Nephron (organoid): ENCODE measurements at regions not wholly inside any gene's neighbourhood (a gene's known extent, or its start where the extent isn't known, plus 50 kb on each side); places are given as distances from the start of the nearest gene placed in this dataset.

Experiments
- H3K27ac Mint-ChIP-seq, 3 experiments: 2 replicates each; pipeline ENCODE4 v1.8.0; 2020; ENCODE audit warnings: mixed read lengths in 3 of 3, mild to moderate bottlenecking in 2 of 3, moderate library complexity in 1 of 3
- H3K27me3 Mint-ChIP-seq: 2 replicates; pipeline ENCODE4 v1.8.0; 2021; ENCODE audit warnings: low read depth, mild to moderate bottlenecking, moderate library complexity, mixed read lengths
- H3K36me3 Mint-ChIP-seq: 2 replicates; pipeline ENCODE4 v1.8.0; 2020; ENCODE audit warnings: low read depth, mixed read lengths
- H3K4me1 Mint-ChIP-seq: 2 replicates; pipeline ENCODE4 v1.8.0; 2020; ENCODE audit warnings: mixed read lengths
- H3K4me3 Mint-ChIP-seq, 3 experiments: 2 replicates each; pipeline ENCODE4 v1.8.0; 2020; ENCODE audit warnings: mild to moderate bottlenecking in 3 of 3, mixed read lengths in 3 of 3, moderate library complexity in 2 of 3
- H3K9me3 Mint-ChIP-seq: 2 replicates; pipeline ENCODE4 v1.8.0; 2020; ENCODE audit warnings: mixed read lengths
- CTCF ChIP-seq, 3 experiments: fragments of 200-600 bp; sonication (generic); IDR thresholded peaks; one replicate each; pipeline ENCODE4 v1.5.0; 2021; ENCODE audit warnings: antibody characterized with exemption in 3 of 3; ENCODE audit not compliant: unreplicated experiment in 3 of 3

- TF ChIP-seq CTCF (IDR thresholded peaks at IDR 0.05; ENCODE audit: unreplicated experiment in 3 of 3), result no peak
- Mint-ChIP-seq H3K27ac (no peak overlapping the region), H3K27me3 (no peaks in the 10 kb centered on the region), H3K9me3 (no peaks in the 10 kb centered on the region), H3K4me3 (no peak overlapping the region), H3K4me1 (no peaks in the 10 kb centered on the region), H3K36me3 (no peaks in the 10 kb centered on the region)
Observed at GRCh38 chr6:103047567-103047966, 1654.1 kb downstream of the GRIK2 start.

- no peak overlapping the region for H3K4me3 Mint-ChIP-seq
- no peaks in the 10 kb centered on the region for H3K4me1 Mint-ChIP-seq
- H3K27ac Mint-ChIP-seq, result peak overlapping the region in 1 of 3 experiments; percentile 69
- no peaks in the 10 kb centered on the region for H3K36me3 Mint-ChIP-seq
- H3K27me3 Mint-ChIP-seq, result no peaks in the 10 kb centered on the region
- H3K9me3 Mint-ChIP-seq, result no peaks in the 10 kb centered on the region
- TF ChIP-seq CTCF (IDR thresholded peaks at IDR 0.05; ENCODE audit: unreplicated experiment in 3 of 3), result no peak
Observed at GRCh38 chr6:103042336-103042735, 1648.8 kb downstream of the GRIK2 start.

- TF ChIP-seq CTCF (IDR thresholded peaks at IDR 0.05; ENCODE audit: unreplicated experiment in 3 of 3), result no peak
- no peaks in the 10 kb centered on the region for H3K4me1 Mint-ChIP-seq
- no peaks in the 10 kb centered on the region for H3K36me3 Mint-ChIP-seq
- H3K9me3 Mint-ChIP-seq, result no peaks in the 10 kb centered on the region
- no peak overlapping the region for H3K4me3 Mint-ChIP-seq
- no peaks in the 10 kb centered on the region for H3K27me3 Mint-ChIP-seq
- no peak overlapping the region for H3K27ac Mint-ChIP-seq
Observed at GRCh38 chr6:103036846-103037245, 1643.3 kb downstream of the GRIK2 start.

- no peak for TF ChIP-seq CTCF (IDR thresholded peaks at IDR 0.05; ENCODE audit: unreplicated experiment in 3 of 3)
- H3K27me3 Mint-ChIP-seq, result no peaks in the 10 kb centered on the region
- H3K9me3 Mint-ChIP-seq, result no peaks in the 10 kb centered on the region
Observed at GRCh38 chr6:103027271-103027931, 1633.9 kb downstream of the GRIK2 start.

GRCh38 chr6:103018426-103018825, 1624.9 kb downstream of the GRIK2 start:
- no peaks in the 10 kb centered on the region for H3K9me3 Mint-ChIP-seq
- H3K4me3 Mint-ChIP-seq, result no peak overlapping the region
- H3K27ac Mint-ChIP-seq, result no peak overlapping the region
- H3K4me1 Mint-ChIP-seq, result no peaks in the 10 kb centered on the region
- no peaks in the 10 kb centered on the region for H3K36me3 Mint-ChIP-seq
- TF ChIP-seq CTCF (IDR thresholded peaks at IDR 0.05; ENCODE audit: unreplicated experiment in 3 of 3), result no peak
- H3K27me3 Mint-ChIP-seq, result no peaks in the 10 kb centered on the region

More at GRCh38 chr6:103027271-103027931, 1633.9 kb downstream of the GRIK2 start:
- Mint-ChIP-seq H3K27ac (no peak overlapping the region), H3K4me1 (no peaks in the 10 kb centered on the region), H3K36me3 (no peaks in the 10 kb centered on the region), H3K4me3 (no peak overlapping the region)

GRCh38 chr6:103017878-103018277, 1624.4 kb downstream of the GRIK2 start:
- H3K36me3 Mint-ChIP-seq, result no peaks in the 10 kb centered on the region
- no peaks in the 10 kb centered on the region for H3K4me1 Mint-ChIP-seq
- H3K27ac Mint-ChIP-seq, result no peak overlapping the region
- H3K4me3 Mint-ChIP-seq, result no peak overlapping the region
- H3K9me3 Mint-ChIP-seq, result peaks cover 1% of the 10 kb centered on the region
- no peak for TF ChIP-seq CTCF (IDR thresholded peaks at IDR 0.05; ENCODE audit: unreplicated experiment in 3 of 3)
- H3K27me3 Mint-ChIP-seq, result no peaks in the 10 kb centered on the region
